HepG2 (cell line): ENCODE measurements at regions not wholly inside any gene's neighbourhood (a gene's known extent, or its start where the extent isn't known, plus 50 kb on each side); places are given as distances from the start of the nearest gene placed in this dataset.

Experiments used
- ARID5B ChIP-seq: IDR thresholded peaks from 2 replicates; pipeline ENCODE4 v1.4.0; 2020; ENCODE audit warnings: mild to moderate bottlenecking, missing genetic modification reagents
- ELF1 ChIP-seq: sonication (generic); formaldehyde crosslinking; IDR thresholded peaks from 2 replicates; pipeline ENCODE4 v1.4.0; 2020; ENCODE audit warnings: missing genetic modification reagents
- EZH2 ChIP-seq: conservative IDR thresholded peaks from 2 replicates; pipeline ENCODE4 v1.6.1; 2012; ENCODE audit warnings: mild to moderate bottlenecking, low read depth, low read length, moderate library complexity
- IKZF1 ChIP-seq: fragments of 450-650 bp; IDR thresholded peaks from 2 replicates; pipeline ENCODE4 v1.7.1; 2016
- MEIS1 ChIP-seq: sonication (generic); formaldehyde crosslinking; IDR thresholded peaks from 2 replicates; pipeline ENCODE4 v1.9.0; 2021; ENCODE audit warnings: mild to moderate bottlenecking, missing genetic modification reagents, moderate library complexity, borderline replicate concordance
- NCOA2 ChIP-seq: sonication (generic); formaldehyde crosslinking; IDR thresholded peaks from 2 replicates; pipeline ENCODE4 v1.8.0; 2022; ENCODE audit warnings: inconsistent platforms
- NR2F2 ChIP-seq: IDR thresholded peaks from 2 replicates; pipeline ENCODE4 v1.6.1; 2012; ENCODE audit warnings: low read depth, inconsistent platforms, borderline replicate concordance
- PCBP2 ChIP-seq: fragments of 200-400 bp; formaldehyde crosslinking; optimal IDR thresholded peaks from 2 replicates; pipeline ENCODE3; 2018; ENCODE audit warnings: low read length, low read depth; ENCODE audit not compliant: poor library complexity, severe bottlenecking
- POLR2A ChIP-seq, 2 experiments: IDR thresholded peaks; 2 replicates each; pipeline ENCODE4 v1.6.1; 2011; ENCODE audit warnings: low read depth in 2 of 2, low read length in 2 of 2, mild to moderate bottlenecking in 1 of 2, moderate library complexity in 1 of 2; ENCODE audit not compliant: insufficient read depth in 1 of 2
- ZNF17 ChIP-seq: sonication (generic); formaldehyde crosslinking; IDR thresholded peaks from 2 replicates; pipeline ENCODE4 v1.5.0; 2020; ENCODE audit warnings: mild to moderate bottlenecking, missing genetic modification reagents
- ZNF543 ChIP-seq: sonication (generic); formaldehyde crosslinking; IDR thresholded peaks from 2 replicates; pipeline ENCODE4 v1.4.0; 2020; ENCODE audit warnings: mild to moderate bottlenecking, missing genetic modification reagents
- TF ChIP-seq, protein P1 (sequence below): sonication (generic); formaldehyde crosslinking; IDR thresholded peaks from 2 replicates; pipeline ENCODE4 v1.4.0; 2020; ENCODE audit warnings: missing genetic modification reagents, mild to moderate bottlenecking, borderline replicate concordance
- TF ChIP-seq, protein P2 (sequence below): sonication (generic); formaldehyde crosslinking; IDR thresholded peaks from 2 replicates; pipeline ENCODE4 v1.5.0; 2020; ENCODE audit warnings: missing genetic modification reagents

- TF ChIP-seq NR2F2 (no peak), EZH2 (no peak), PCBP2 (no peak), ZNF17 (no peak), POLR2A (IDR thresholded peaks at IDR 0.05; ENCODE audit: insufficient read depth in 1 of 2, low read depth in 2 of 2, low read length in 2 of 2) (no peak), ARID5B (no peak), ELF1 (CRISPR knock-in tag) (no peak), IKZF1 (no peak), MEIS1 (CRISPR knock-in tag) (no peak), NCOA2 (CRISPR knock-in tag) (no peak), ZNF543 (CRISPR knock-in tag) (no peak)
- TF ChIP-seq, protein P1, sequence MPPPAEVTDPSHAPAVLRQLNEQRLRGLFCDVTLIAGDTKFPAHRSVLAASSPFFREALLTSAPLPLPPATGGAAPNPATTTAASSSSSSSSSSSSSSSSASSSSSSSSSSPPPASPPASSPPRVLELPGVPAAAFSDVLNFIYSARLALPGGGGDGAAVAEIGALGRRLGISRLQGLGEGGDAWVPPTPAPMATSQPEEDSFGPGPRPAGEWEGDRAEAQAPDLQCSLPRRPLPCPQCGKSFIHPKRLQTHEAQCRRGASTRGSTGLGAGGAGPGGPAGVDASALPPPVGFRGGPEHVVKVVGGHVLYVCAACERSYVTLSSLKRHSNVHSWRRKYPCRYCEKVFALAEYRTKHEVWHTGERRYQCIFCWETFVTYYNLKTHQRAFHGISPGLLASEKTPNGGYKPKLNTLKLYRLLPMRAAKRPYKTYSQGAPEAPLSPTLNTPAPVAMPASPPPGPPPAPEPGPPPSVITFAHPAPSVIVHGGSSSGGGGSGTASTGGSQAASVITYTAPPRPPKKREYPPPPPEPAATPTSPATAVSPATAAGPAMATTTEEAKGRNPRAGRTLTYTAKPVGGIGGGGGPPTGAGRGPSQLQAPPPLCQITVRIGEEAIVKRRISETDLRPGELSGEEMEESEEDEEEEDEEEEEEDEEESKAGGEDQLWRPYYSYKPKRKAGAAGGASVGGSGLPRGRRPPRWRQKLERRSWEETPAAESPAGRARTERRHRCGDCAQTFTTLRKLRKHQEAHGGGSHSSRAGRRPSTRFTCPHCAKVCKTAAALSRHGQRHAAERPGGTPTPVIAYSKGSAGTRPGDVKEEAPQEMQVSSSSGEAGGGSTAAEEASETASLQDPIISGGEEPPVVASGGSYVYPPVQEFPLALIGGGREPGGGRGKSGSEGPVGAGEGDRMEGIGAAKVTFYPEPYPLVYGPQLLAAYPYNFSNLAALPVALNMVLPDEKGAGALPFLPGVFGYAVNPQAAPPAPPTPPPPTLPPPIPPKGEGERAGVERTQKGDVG, result no peak
- TF ChIP-seq, protein P2, sequence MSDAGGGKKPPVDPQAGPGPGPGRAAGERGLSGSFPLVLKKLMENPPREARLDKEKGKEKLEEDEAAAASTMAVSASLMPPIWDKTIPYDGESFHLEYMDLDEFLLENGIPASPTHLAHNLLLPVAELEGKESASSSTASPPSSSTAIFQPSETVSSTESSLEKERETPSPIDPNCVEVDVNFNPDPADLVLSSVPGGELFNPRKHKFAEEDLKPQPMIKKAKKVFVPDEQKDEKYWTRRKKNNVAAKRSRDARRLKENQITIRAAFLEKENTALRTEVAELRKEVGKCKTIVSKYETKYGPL, result no peak
These were observed 340.4 kb downstream of the CDC5L start for GRCh38 chr6:44727651-44728630.
